Mesendoderm (in vitro differentiated cells): ENCODE measurements at regions not wholly inside any gene's neighbourhood (a gene's known extent, or its start where the extent isn't known, plus 50 kb on each side); places are given as distances from the start of the nearest gene placed in this dataset.

Source experiments
- DNase-seq: peaks from one replicate; pipeline ENCODE4 v3.0.0; 2013
- H2AK5ac ChIP-seq: 2 replicates; pipeline ENCODE4 v1.6.1; 2013; ENCODE audit warnings: low read length, inconsistent platforms
- H2BK120ac ChIP-seq: 2 replicates; pipeline ENCODE4 v1.6.1; 2013; ENCODE audit warnings: low read depth, mild to moderate bottlenecking, low read length, moderate library complexity, mixed read lengths
- H2BK15ac ChIP-seq: replicated peaks from 2 replicates; pipeline ENCODE4 v1.6.1; 2013; ENCODE audit warnings: low read depth, mild to moderate bottlenecking, moderate library complexity
- H2BK5ac ChIP-seq: 2 replicates; pipeline ENCODE4 v1.6.1; 2013; ENCODE audit warnings: low read length, inconsistent platforms
- H3K18ac ChIP-seq: 2 replicates; pipeline ENCODE4 v1.6.1; 2013; ENCODE audit warnings: mild to moderate bottlenecking, low read length, mixed read lengths
- H3K23ac ChIP-seq: one replicate; pipeline ENCODE4 v1.6.1; 2013; ENCODE audit warnings: low read length
- H3K27ac ChIP-seq: 2 replicates; pipeline ENCODE4 v1.5.1; 2013; ENCODE audit warnings: low read depth, mild to moderate bottlenecking, inconsistent platforms, low read length, moderate library complexity
- H3K27me3 ChIP-seq: 2 replicates; pipeline ENCODE4 v1.6.1; 2013; ENCODE audit warnings: low read length, control low read depth, mild to moderate bottlenecking, inconsistent platforms; ENCODE audit not compliant: insufficient read depth, poor library complexity
- H3K36me3 ChIP-seq: 2 replicates; pipeline ENCODE4 v1.6.1; 2013; ENCODE audit warnings: low read length, inconsistent platforms; ENCODE audit not compliant: control insufficient read depth, insufficient read depth
- H3K4ac ChIP-seq: one replicate; pipeline ENCODE4 v1.6.1; 2013; ENCODE audit warnings: low read depth, mild to moderate bottlenecking, low read length, moderate library complexity
- H3K4me1 ChIP-seq: 2 replicates; pipeline ENCODE4 v1.6.1; 2013; ENCODE audit warnings: low read depth, low read length, inconsistent platforms; ENCODE audit not compliant: control insufficient read depth
- H3K4me2 ChIP-seq: 2 replicates; pipeline ENCODE4 v1.6.1; 2013; ENCODE audit warnings: low read length
- H3K4me3 ChIP-seq: 2 replicates; pipeline ENCODE4 v1.5.1; 2013; ENCODE audit warnings: mild to moderate bottlenecking, low read length
- H3K56ac ChIP-seq: one replicate; pipeline ENCODE4 v1.6.1; 2013; ENCODE audit warnings: low read length
- H3K79me1 ChIP-seq: 2 replicates; pipeline ENCODE4 v1.6.1; 2013; ENCODE audit warnings: low read length, inconsistent platforms
- H3K79me2 ChIP-seq: 2 replicates; pipeline ENCODE4 v1.6.1; 2013; ENCODE audit warnings: mild to moderate bottlenecking, low read length; ENCODE audit not compliant: control insufficient read depth, insufficient read depth
- H3K9ac ChIP-seq: 2 replicates; pipeline ENCODE4 v1.6.1; 2013; ENCODE audit warnings: low read length, inconsistent platforms
- H4K5ac ChIP-seq: one replicate; pipeline ENCODE4 v1.6.1; 2013; ENCODE audit warnings: low read length
- H4K8ac ChIP-seq: one replicate; pipeline ENCODE4 v1.6.1; 2013; ENCODE audit warnings: low read depth, mild to moderate bottlenecking, control low read depth, low read length, moderate library complexity
- WGBS: extraction: QIAGEN DNeasy Blood & Tissue Kit; methylation state at CpG from one replicate; pipeline ENCODE4 v1.1.7; 2013; ENCODE audit warnings: low lambda C conversion rate, missing lambda C conversion rate; ENCODE audit not compliant: insufficient coverage; ENCODE audit errors: extremely low coverage; 5-methylcytosine and 5-hydroxymethylcytosine counted together

DNA sequence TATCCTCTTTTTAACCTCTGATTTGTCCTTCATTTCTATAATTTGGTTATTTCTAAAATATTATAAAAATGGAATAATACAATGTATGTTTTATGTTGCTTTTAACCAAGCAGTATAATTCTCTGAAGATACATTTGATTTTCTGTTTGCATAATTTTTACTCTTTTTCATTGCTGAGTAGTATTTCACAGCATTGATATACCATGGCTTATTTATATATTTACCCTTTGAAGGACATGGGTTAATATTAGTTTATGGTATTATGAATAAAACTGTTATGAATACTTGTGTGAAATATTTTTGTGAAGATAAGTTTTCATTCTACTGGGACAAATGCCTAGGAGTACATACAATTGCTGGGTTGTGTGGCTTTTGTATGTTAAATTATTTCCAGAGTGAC, 748.6 kb downstream of the TENT5A start:
- H3K56ac ChIP-seq, result no peak overlapping the region
- no peak overlapping the region for H4K5ac ChIP-seq
- H3K18ac ChIP-seq, result no peak overlapping the region
- no peak overlapping the region for H3K23ac ChIP-seq
- no peak overlapping the region for H4K8ac ChIP-seq
- no peak overlapping the region for H2BK5ac ChIP-seq
- no peaks in the 10 kb centered on the region for H3K4me1 ChIP-seq
- no peak overlapping the region for H3K27ac ChIP-seq
- no peaks in the 10 kb centered on the region for H3K36me3 ChIP-seq
- no peak overlapping the region for H3K9ac ChIP-seq
- H3K27me3 ChIP-seq, result no peaks in the 10 kb centered on the region
- H3K79me2 ChIP-seq, result no peaks in the 10 kb centered on the region
- no peak overlapping the region for H2AK5ac ChIP-seq
- no peaks in the 10 kb centered on the region for H3K79me1 ChIP-seq
- no peak overlapping the region for H3K4me2 ChIP-seq
- no peak overlapping the region for H2BK15ac ChIP-seq
- no peak overlapping the region for H3K4ac ChIP-seq
- no peak overlapping the region for H2BK120ac ChIP-seq
- no peak overlapping the region for H3K4me3 ChIP-seq
- no peak for DNase-seq

- WGBS, result no CpG with 5 or more reads among the region's 2 CpGs
- H3K27me3 ChIP-seq, result no peaks in the 10 kb centered on the region
- no peak overlapping the region for H2BK15ac ChIP-seq
These were observed 749.3 kb downstream of the TENT5A start for GRCh38 chr6:81003156-81003555.

DNA sequence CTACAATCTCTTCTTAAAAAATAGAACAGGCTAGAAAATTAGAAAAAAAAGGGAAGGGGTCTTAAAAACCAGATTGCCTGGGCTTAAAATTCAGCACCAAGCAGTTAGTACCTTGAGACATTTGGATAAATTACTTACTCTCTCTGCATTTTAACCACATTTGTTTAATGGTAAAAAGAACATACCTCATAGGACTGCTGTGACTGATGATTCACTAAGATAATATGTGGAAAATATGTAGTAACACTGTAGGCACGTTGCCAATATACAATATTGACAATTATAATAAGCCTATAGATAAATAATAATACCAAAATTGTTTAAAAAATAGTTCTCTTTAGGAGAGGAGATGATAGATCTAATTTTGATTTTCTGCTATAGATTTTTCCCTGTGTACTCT, 750.4 kb downstream of the TENT5A start:
- Histone ChIP-seq H3K27ac (no peak overlapping the region), H3K56ac (no peak overlapping the region), H3K18ac (no peak overlapping the region), H3K4me2 (no peak overlapping the region), H3K27me3 (no peaks in the 10 kb centered on the region), H3K4me3 (no peak overlapping the region), H2BK120ac (no peak overlapping the region), H4K5ac (no peak overlapping the region), H2BK5ac (no peak overlapping the region), H3K79me2 (no peaks in the 10 kb centered on the region), H3K23ac (no peak overlapping the region), H3K79me1 (no peaks in the 10 kb centered on the region), H3K4ac (no peak overlapping the region), H2BK15ac (no peak overlapping the region), H4K8ac (no peak overlapping the region), H3K36me3 (no peaks in the 10 kb centered on the region), H2AK5ac (no peak overlapping the region), H3K9ac (no peak overlapping the region), H3K4me1 (no peaks in the 10 kb centered on the region)
- no peak for DNase-seq
- no CpG with 5 or more reads among the region's 1 CpG for WGBS

More at GRCh38 chr6:81003156-81003555, 749.3 kb downstream of the TENT5A start:
- H4K5ac ChIP-seq, result no peak overlapping the region
- H3K4ac ChIP-seq, result no peak overlapping the region
- H2BK5ac ChIP-seq, result no peak overlapping the region
- H3K23ac ChIP-seq, result no peak overlapping the region
- no peaks in the 10 kb centered on the region for H3K36me3 ChIP-seq
- H3K4me2 ChIP-seq, result no peak overlapping the region
- no peak for DNase-seq
- H2AK5ac ChIP-seq, result no peak overlapping the region
- H3K79me2 ChIP-seq, result no peaks in the 10 kb centered on the region
- no peak overlapping the region for H3K56ac ChIP-seq
- no peaks in the 10 kb centered on the region for H3K79me1 ChIP-seq
- no peak overlapping the region for H3K18ac ChIP-seq
- no peak overlapping the region for H3K9ac ChIP-seq
- no peaks in the 10 kb centered on the region for H3K4me1 ChIP-seq
- no peak overlapping the region for H2BK120ac ChIP-seq
- no peak overlapping the region for H3K27ac ChIP-seq
- no peak overlapping the region for H3K4me3 ChIP-seq
- no peak overlapping the region for H4K8ac ChIP-seq

- H3K4me2 ChIP-seq, result no peak overlapping the region
- no peak overlapping the region for H3K56ac ChIP-seq
- H3K79me1 ChIP-seq, result no peaks in the 10 kb centered on the region
- no peak overlapping the region for H2BK5ac ChIP-seq
- no peaks in the 10 kb centered on the region for H3K79me2 ChIP-seq
- H3K18ac ChIP-seq, result no peak overlapping the region
- no peak overlapping the region for H3K23ac ChIP-seq
- H3K4me1 ChIP-seq, result no peaks in the 10 kb centered on the region
- H3K4me3 ChIP-seq, result no peak overlapping the region
- H2BK15ac ChIP-seq, result no peak overlapping the region
- H3K27me3 ChIP-seq, result no peaks in the 10 kb centered on the region
- H3K9ac ChIP-seq, result no peak overlapping the region
- no CpG with 5 or more reads among the region's 2 CpGs for WGBS
- H3K4ac ChIP-seq, result no peak overlapping the region
- DNase-seq, result peak; percentile 60
- no peak overlapping the region for H4K8ac ChIP-seq
- no peaks in the 10 kb centered on the region for H3K36me3 ChIP-seq
- H2BK120ac ChIP-seq, result no peak overlapping the region
- H3K27ac ChIP-seq, result no peak overlapping the region
- no peak overlapping the region for H2AK5ac ChIP-seq
- H4K5ac ChIP-seq, result no peak overlapping the region
These were observed 761.2 kb downstream of the TENT5A start for GRCh38 chr6:80991316-80991715.

GRCh38 chr6:80988892-80989291, 763.6 kb downstream of the TENT5A start:
- no peaks in the 10 kb centered on the region for H3K36me3 ChIP-seq
- no peak overlapping the region for H4K5ac ChIP-seq

DNA sequence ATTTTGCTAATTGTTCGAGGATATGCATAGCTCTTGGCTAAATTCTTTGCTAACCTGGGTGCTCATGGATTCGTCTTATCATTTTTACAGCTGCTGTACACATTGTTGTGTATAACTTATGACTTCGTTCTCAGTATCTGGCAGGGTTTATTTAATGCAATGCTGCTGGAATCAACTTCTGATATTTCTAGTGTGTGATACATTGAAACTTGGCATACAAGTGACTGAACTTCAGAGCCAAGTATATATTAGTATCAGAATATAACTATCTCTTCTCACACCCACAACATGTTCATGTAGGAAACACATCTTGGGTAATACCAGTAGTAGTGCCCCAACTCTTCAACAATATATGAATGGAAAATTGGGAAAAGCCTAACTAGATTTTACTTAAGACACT, 764.2 kb downstream of the TENT5A start:
- no peak overlapping the region for H3K27ac ChIP-seq
- H3K4me3 ChIP-seq, result no peak overlapping the region
- H3K36me3 ChIP-seq, result no peaks in the 10 kb centered on the region
- no peak overlapping the region for H3K23ac ChIP-seq
- H4K5ac ChIP-seq, result no peak overlapping the region
- H2BK120ac ChIP-seq, result no peak overlapping the region
- no peak for DNase-seq
- no peaks in the 10 kb centered on the region for H3K4me1 ChIP-seq
- no peak overlapping the region for H3K56ac ChIP-seq
- H2AK5ac ChIP-seq, result no peak overlapping the region
- no peaks in the 10 kb centered on the region for H3K27me3 ChIP-seq
- H3K18ac ChIP-seq, result no peak overlapping the region
- no peaks in the 10 kb centered on the region for H3K79me1 ChIP-seq
- H3K4me2 ChIP-seq, result no peak overlapping the region
- H3K79me2 ChIP-seq, result no peaks in the 10 kb centered on the region
- H2BK15ac ChIP-seq, result no peak overlapping the region
- no peak overlapping the region for H3K4ac ChIP-seq
- H3K9ac ChIP-seq, result no peak overlapping the region
- WGBS, result no CpG with 5 or more reads among the region's 3 CpGs
- no peak overlapping the region for H4K8ac ChIP-seq
- H2BK5ac ChIP-seq, result no peak overlapping the region

More at GRCh38 chr6:80988892-80989291, 763.6 kb downstream of the TENT5A start:
- Histone ChIP-seq H3K9ac (no peak overlapping the region), H4K8ac (no peak overlapping the region), H3K79me2 (no peaks in the 10 kb centered on the region), H2BK120ac (no peak overlapping the region), H3K4me1 (no peaks in the 10 kb centered on the region), H2AK5ac (no peak overlapping the region), H3K27ac (no peak overlapping the region), H2BK15ac (no peak overlapping the region), H2BK5ac (no peak overlapping the region), H3K27me3 (no peaks in the 10 kb centered on the region), H3K4ac (no peak overlapping the region), H3K23ac (no peak overlapping the region), H3K4me2 (no peak overlapping the region), H3K79me1 (no peaks in the 10 kb centered on the region), H3K18ac (no peak overlapping the region), H3K56ac (no peak overlapping the region), H3K4me3 (no peak overlapping the region)
- DNase-seq, result no peak
- no CpG with 5 or more reads among the region's 3 CpGs for WGBS
